ENCODE measurements at regions not wholly inside any gene's neighbourhood (a gene's known extent, or its start where the extent isn't known, plus 50 kb on each side); places are given as distances from the start of the nearest gene placed in this dataset.

GRCh38 chr2:146985753-146986152 lies 859.1 kb upstream of the ACVR2A start:
- H3K4me3 ChIP-seq = no peak overlapping the region
- intact Hi-C loops (cut with DNase I) = no loop called here
- no peak overlapping the region for H3K27ac ChIP-seq
- H3K27me3 ChIP-seq = no peaks in the 10 kb centered on the region
- H3K36me3 ChIP-seq = no peaks in the 10 kb centered on the region
- no peak for DNase-seq
- no peaks in the 10 kb centered on the region for H3K9me3 ChIP-seq
- H3K4me1 ChIP-seq = peaks cover 4% of the 10 kb centered on the region
- ATAC-seq = no peak
- no peak for TF ChIP-seq CTCF (IDR thresholded peaks at IDR 0.05)

GRCh38 chr2:146984014-146984413 lies 860.8 kb upstream of the ACVR2A start:
- Histone ChIP-seq H3K4me3 (no peak overlapping the region), H3K27ac (no peak overlapping the region), H3K36me3 (no peaks in the 10 kb centered on the region), H3K27me3 (no peaks in the 10 kb centered on the region), H3K4me1 (no peaks in the 10 kb centered on the region), H3K9me3 (no peaks in the 10 kb centered on the region)
- DNase-seq = no peak
- intact Hi-C loops (cut with DNase I) = no loop called here
- TF ChIP-seq CTCF (IDR thresholded peaks at IDR 0.05) = no peak
- no peak for ATAC-seq

GRCh38 chr2:146982393-146982846 lies 862.4 kb upstream of the ACVR2A start:
- H3K27me3 ChIP-seq = no peaks in the 10 kb centered on the region
- intact Hi-C loops (cut with DNase I) = no loop called here
- no peak overlapping the region for H3K4me3 ChIP-seq
- H3K4me1 ChIP-seq = no peaks in the 10 kb centered on the region
- H3K27ac ChIP-seq = no peak overlapping the region
- no peaks in the 10 kb centered on the region for H3K9me3 ChIP-seq
- no peak for TF ChIP-seq CTCF (IDR thresholded peaks at IDR 0.05)
- ATAC-seq (peak; percentile 70), DNase-seq (no peak)
- H3K36me3 ChIP-seq = no peaks in the 10 kb centered on the region

- Histone ChIP-seq H3K4me3 (no peak overlapping the region), H3K4me1 (no peaks in the 10 kb centered on the region), H3K9me3 (no peaks in the 10 kb centered on the region), H3K27ac (no peak overlapping the region), H3K36me3 (no peaks in the 10 kb centered on the region), H3K27me3 (no peaks in the 10 kb centered on the region)
- DNase-seq (no peak), ATAC-seq (no peak)
- TF ChIP-seq CTCF (IDR thresholded peaks at IDR 0.05) = no peak
- intact Hi-C loops (cut with DNase I) = no loop called here
Observed at GRCh38 chr2:146981921-146982320, 862.9 kb upstream of the ACVR2A start.

GRCh38 chr2:146979746-146980145 lies 865.1 kb upstream of the ACVR2A start:
- H3K4me1 ChIP-seq = no peaks in the 10 kb centered on the region
- DNase-seq (no peak), ATAC-seq (no peak)
- intact Hi-C loops (cut with DNase I) = no loop called here
- no peaks in the 10 kb centered on the region for H3K9me3 ChIP-seq
- H3K36me3 ChIP-seq = no peaks in the 10 kb centered on the region
- no peak overlapping the region for H3K27ac ChIP-seq
- H3K4me3 ChIP-seq = no peak overlapping the region
- H3K27me3 ChIP-seq = no peaks in the 10 kb centered on the region
- no peak for TF ChIP-seq CTCF (IDR thresholded peaks at IDR 0.05)
